ENCODE measurements at regions not wholly inside any gene's neighbourhood (a gene's known extent, or its start where the extent isn't known, plus 50 kb on each side); places are given as distances from the start of the nearest gene placed in this dataset.

GRCh38 chr9:87405677-87406542 lies 91.8 kb upstream of the DAPK1 start:
- no peak for TF ChIP-seq POLR2AphosphoS5 (IDR thresholded peaks at IDR 0.05; ENCODE audit: low read depth, low read length)
- TF ChIP-seq POLR2A (IDR thresholded peaks at IDR 0.05; ENCODE audit: low read depth, low read length): no peak
- no peak for TF ChIP-seq TAF1 (IDR thresholded peaks at IDR 0.05; ENCODE audit: borderline replicate concordance, low read depth, low read length)

Data from GM12892 (cell line).